Smooth muscle cell (in vitro differentiated cells): ENCODE measurements at regions not wholly inside any gene's neighbourhood (a gene's known extent, or its start where the extent isn't known, plus 50 kb on each side); places are given as distances from the start of the nearest gene placed in this dataset.

ENCODE experiments used
- DNase-seq: peaks from one replicate; lab custom pipeline; 2025; ENCODE audit not compliant: unreplicated experiment; lab: John Stamatoyannopoulos, UW
- H2AFZ ChIP-seq: fragments of 200-600 bp; sonication (generic); 2 replicates; pipeline ENCODE4 v1.6.0; 2016; ENCODE audit warnings: antibody characterized with exemption, low read depth, mild to moderate bottlenecking
- H3F3A ChIP-seq: fragments of 200-600 bp; sonication (generic); 2 replicates; pipeline ENCODE4 v1.6.0; 2017; ENCODE audit warnings: antibody characterized with exemption, low read depth
- H3K27ac ChIP-seq: fragments of 200-600 bp; sonication (generic); 2 replicates; pipeline ENCODE4 v1.5.1; 2016; ENCODE audit warnings: low read depth, mild to moderate bottlenecking
- H3K27me3 ChIP-seq: fragments of 200-600 bp; sonication (generic); 2 replicates; pipeline ENCODE4 v1.6.1; 2016; ENCODE audit warnings: low read depth, mild to moderate bottlenecking
- H3K36me3 ChIP-seq: fragments of 200-600 bp; sonication (generic); 2 replicates; pipeline ENCODE4 v1.5.1; 2016; ENCODE audit warnings: low read depth
- H3K4me1 ChIP-seq: fragments of 200-600 bp; sonication (generic); 2 replicates; pipeline ENCODE4 v1.5.1; 2016; ENCODE audit warnings: low read depth
- H3K4me2 ChIP-seq: fragments of 200-600 bp; sonication (generic); 2 replicates; pipeline ENCODE4 v1.6.0; 2016; ENCODE audit warnings: mild to moderate bottlenecking
- H3K4me3 ChIP-seq: fragments of 200-600 bp; sonication (generic); 2 replicates; pipeline ENCODE4 v1.5.1; 2016; ENCODE audit warnings: mild to moderate bottlenecking
- H3K79me2 ChIP-seq: fragments of 200-600 bp; sonication (generic); 2 replicates; pipeline ENCODE4 v1.6.0; 2016; ENCODE audit warnings: low read depth, mild to moderate bottlenecking
- H3K9ac ChIP-seq: fragments of 200-600 bp; sonication (generic); 2 replicates; pipeline ENCODE4 v1.6.0; 2016; ENCODE audit warnings: low read depth
- H3K9me3 ChIP-seq: fragments of 200-600 bp; sonication (generic); replicated peaks from 2 replicates; pipeline ENCODE4 v1.5.1; 2016; ENCODE audit warnings: low read depth
- H4K20me1 ChIP-seq: fragments of 200-600 bp; sonication (generic); 2 replicates; pipeline ENCODE4 v1.6.0; 2016; ENCODE audit warnings: low read depth
- WGBS: methylation state at CpG from one replicate; pipeline ENCODE4 v1.1.7; 2016; ENCODE audit warnings: low lambda C conversion rate; 5-methylcytosine and 5-hydroxymethylcytosine counted together
- TF ChIP-seq, protein P1 (sequence below): fragments of 200-600 bp; sonication (generic); IDR thresholded peaks from 2 replicates; pipeline ENCODE4 v1.5.1; 2017; ENCODE audit warnings: borderline replicate concordance, mild to moderate bottlenecking, antibody characterized with exemption; ENCODE audit not compliant: insufficient read depth, poor library complexity, severe bottlenecking

DNA sequence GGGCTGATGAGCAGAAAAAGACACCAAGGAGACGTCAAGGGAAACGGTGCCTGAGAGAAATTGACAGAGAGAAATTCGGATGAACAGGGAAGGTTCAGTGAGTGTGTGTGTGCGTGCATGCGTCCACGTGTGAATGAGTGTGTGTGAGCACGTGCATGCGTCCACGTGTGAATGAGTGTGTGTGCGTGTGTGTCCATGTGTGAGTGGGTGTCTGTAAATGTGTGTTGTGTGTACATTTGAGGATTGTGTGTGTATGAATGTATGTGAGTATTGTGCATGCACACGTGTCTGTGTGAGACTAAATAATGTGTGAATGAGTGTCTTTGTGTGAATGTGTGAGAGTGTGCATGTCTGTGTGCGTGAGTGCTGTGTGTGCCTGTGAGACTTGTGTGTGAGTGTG lies 137.4 kb upstream of the MED13L start:
- H2AFZ ChIP-seq = no peak overlapping the region
- no peaks in the 10 kb centered on the region for H3K27me3 ChIP-seq
- H4K20me1 ChIP-seq = no peaks in the 10 kb centered on the region
- DNase-seq = no peak
- no peak overlapping the region for H3K27ac ChIP-seq
- no peaks in the 10 kb centered on the region for H3K36me3 ChIP-seq
- peaks cover 8% of the 10 kb centered on the region for H3K4me1 ChIP-seq
- H3K79me2 ChIP-seq = no peaks in the 10 kb centered on the region
- peaks cover 8% of the 10 kb centered on the region for H3F3A ChIP-seq
- TF ChIP-seq, protein P1, sequence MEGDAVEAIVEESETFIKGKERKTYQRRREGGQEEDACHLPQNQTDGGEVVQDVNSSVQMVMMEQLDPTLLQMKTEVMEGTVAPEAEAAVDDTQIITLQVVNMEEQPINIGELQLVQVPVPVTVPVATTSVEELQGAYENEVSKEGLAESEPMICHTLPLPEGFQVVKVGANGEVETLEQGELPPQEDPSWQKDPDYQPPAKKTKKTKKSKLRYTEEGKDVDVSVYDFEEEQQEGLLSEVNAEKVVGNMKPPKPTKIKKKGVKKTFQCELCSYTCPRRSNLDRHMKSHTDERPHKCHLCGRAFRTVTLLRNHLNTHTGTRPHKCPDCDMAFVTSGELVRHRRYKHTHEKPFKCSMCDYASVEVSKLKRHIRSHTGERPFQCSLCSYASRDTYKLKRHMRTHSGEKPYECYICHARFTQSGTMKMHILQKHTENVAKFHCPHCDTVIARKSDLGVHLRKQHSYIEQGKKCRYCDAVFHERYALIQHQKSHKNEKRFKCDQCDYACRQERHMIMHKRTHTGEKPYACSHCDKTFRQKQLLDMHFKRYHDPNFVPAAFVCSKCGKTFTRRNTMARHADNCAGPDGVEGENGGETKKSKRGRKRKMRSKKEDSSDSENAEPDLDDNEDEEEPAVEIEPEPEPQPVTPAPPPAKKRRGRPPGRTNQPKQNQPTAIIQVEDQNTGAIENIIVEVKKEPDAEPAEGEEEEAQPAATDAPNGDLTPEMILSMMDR = no peak
- no peaks in the 10 kb centered on the region for H3K9me3 ChIP-seq
- H3K4me2 ChIP-seq = no peak overlapping the region
- H3K4me3 ChIP-seq = no peak overlapping the region
- 85% methylated on average over 12 of the region's 12 CpGs for WGBS
- H3K9ac ChIP-seq = no peak overlapping the region

DNA sequence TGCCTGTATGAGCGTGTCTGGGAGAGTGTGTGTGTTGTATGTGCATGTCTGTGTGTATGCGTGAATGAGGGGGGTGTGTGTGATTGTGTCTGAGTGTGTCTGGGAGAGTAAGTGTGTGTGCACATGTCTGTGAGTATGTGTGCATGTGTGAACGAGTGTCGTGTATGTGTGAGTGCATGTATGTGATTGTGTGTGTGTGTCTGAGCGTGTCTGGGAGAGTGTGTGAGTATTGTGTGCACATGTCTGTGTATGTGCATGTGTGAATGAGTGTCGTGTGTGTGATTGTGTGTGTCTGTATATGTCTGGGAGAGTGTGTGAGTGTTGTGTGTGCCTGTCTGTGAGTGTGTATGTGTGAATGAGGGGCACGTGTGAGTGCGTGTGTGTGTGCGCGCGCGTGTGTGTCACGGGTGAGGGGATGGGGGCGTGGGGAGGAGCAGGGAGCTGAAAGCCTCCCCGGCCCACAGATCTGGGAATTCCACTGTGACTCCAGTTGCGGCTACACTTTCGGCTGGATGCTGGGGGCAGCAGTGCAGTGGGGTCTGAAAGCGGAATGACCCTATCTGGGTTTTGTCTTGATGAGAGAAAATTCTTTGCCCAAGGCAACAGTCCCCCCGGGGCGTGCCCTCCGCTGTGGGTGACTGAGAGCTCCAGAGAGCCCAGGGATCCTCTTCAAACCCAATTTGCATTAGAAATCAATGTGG lies 138.1 kb upstream of the MED13L start:
- H3K4me1 ChIP-seq = peaks cover 12% of the 10 kb centered on the region
- TF ChIP-seq, protein P1 = no peak
- 91% methylated on average over 13 of the region's 21 CpGs for WGBS
- no peaks in the 10 kb centered on the region for H3K36me3 ChIP-seq
- no peak overlapping the region for H3K9ac ChIP-seq
- no peak overlapping the region for H2AFZ ChIP-seq
- no peaks in the 10 kb centered on the region for H3K9me3 ChIP-seq
- H3K27me3 ChIP-seq = no peaks in the 10 kb centered on the region
- H3F3A ChIP-seq = peaks cover 9% of the 10 kb centered on the region
- DNase-seq = no peak
- H3K4me3 ChIP-seq = no peak overlapping the region
- no peaks in the 10 kb centered on the region for H4K20me1 ChIP-seq
- H3K79me2 ChIP-seq = no peaks in the 10 kb centered on the region
- H3K27ac ChIP-seq = no peak overlapping the region
- no peak overlapping the region for H3K4me2 ChIP-seq

- no peak overlapping the region for H3K4me2 ChIP-seq
- no peak overlapping the region for H3K27ac ChIP-seq
- H3K9ac ChIP-seq = no peak overlapping the region
- no peak for DNase-seq
- no peaks in the 10 kb centered on the region for H3K79me2 ChIP-seq
- no peaks in the 10 kb centered on the region for H4K20me1 ChIP-seq
- H3K36me3 ChIP-seq = no peaks in the 10 kb centered on the region
- TF ChIP-seq, protein P1 = no peak
- H3K4me1 ChIP-seq = peaks cover 14% of the 10 kb centered on the region
- WGBS = 38% methylated on average over 3 of the region's 3 CpGs
- H2AFZ ChIP-seq = no peak overlapping the region
- H3F3A ChIP-seq = peaks cover 13% of the 10 kb centered on the region
- H3K4me3 ChIP-seq = no peak overlapping the region
- H3K27me3 ChIP-seq = no peaks in the 10 kb centered on the region
- H3K9me3 ChIP-seq = no peaks in the 10 kb centered on the region
Observed at GRCh38 chr12:116416166-116416565, 138.7 kb upstream of the MED13L start.

- no peaks in the 10 kb centered on the region for H3K79me2 ChIP-seq
- no peak overlapping the region for H2AFZ ChIP-seq
- peaks cover 13% of the 10 kb centered on the region for H3F3A ChIP-seq
- H3K9me3 ChIP-seq = no peaks in the 10 kb centered on the region
- 95% methylated on average over 9 of the region's 9 CpGs for WGBS
- TF ChIP-seq, protein P1 = no peak
- no peak overlapping the region for H3K4me2 ChIP-seq
- no peak overlapping the region for H3K4me3 ChIP-seq
- peaks cover 14% of the 10 kb centered on the region for H3K4me1 ChIP-seq
- no peaks in the 10 kb centered on the region for H4K20me1 ChIP-seq
- no peak overlapping the region for H3K9ac ChIP-seq
- no peak overlapping the region for H3K27ac ChIP-seq
- no peaks in the 10 kb centered on the region for H3K27me3 ChIP-seq
- no peaks in the 10 kb centered on the region for H3K36me3 ChIP-seq
- DNase-seq = no peak
Observed at GRCh38 chr12:116418551-116418950, 140.6 kb upstream of the MAP1LC3B2 start.
